HPDE6-E6E7 (cell line): ENCODE measurements at regions not wholly inside any gene's neighbourhood (a gene's known extent, or its start where the extent isn't known, plus 50 kb on each side); places are given as distances from the start of the nearest gene placed in this dataset.

ENCODE experiments used
- DNase-seq: peaks from one replicate; pipeline ENCODE4 v3.0.0; 2011; ENCODE audit warnings: missing footprints; ENCODE audit errors: extremely low spot score

GRCh38 chrX:88526385-88526784 is 220.6 kb upstream of the CPXCR1 start:
- no peak for DNase-seq

DNA sequence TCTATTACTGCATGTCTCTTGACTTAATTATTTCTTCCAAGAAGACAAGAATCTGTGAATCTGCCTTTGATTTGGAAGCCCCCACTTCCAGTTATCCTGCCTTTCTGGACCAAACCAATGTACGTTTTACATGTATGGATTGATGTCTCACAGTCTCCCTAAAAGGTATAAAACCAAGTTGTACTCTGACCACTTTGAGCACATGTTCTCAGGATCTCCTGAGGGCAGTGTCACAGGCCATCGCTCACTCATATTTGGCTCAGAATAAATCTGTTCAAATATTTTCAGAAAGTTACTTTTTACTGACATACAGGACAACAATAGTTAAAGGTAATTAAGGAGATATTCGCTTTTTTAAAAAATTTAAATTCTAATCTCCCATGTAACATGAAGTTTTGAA is 188.6 kb upstream of the CPXCR1 start:
- DNase-seq = no peak

DNA sequence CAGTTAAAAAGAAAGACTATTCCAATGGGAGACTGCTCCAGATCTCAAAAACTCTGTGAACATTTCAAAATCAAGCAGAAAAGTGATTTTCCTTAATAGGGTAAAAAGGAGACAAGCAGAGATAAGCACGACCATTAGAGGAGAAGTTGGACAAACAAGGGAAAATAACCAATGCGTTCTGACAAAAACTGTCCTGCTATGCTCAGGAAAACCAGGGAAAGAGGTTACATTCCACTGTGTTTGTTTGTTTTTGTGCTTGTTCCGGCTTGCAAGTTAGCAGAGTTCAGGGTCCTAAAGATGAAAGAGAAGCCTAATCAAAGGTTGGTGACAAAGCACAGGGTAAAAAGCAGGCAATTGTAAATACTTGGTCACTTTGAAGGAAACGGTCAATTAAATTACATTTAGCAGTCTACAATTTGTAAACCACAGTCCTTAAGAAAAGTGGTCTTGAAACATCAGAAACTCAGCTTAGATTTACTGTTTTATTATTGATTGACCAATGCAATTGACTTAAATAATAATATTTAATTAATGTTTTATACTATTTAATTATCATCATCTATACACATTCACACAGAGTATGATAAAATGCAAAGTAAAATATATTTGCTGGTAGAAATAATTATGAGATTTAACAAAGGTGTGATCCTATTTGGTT is 186.2 kb upstream of the CPXCR1 start:
- DNase-seq = no peak

DNA sequence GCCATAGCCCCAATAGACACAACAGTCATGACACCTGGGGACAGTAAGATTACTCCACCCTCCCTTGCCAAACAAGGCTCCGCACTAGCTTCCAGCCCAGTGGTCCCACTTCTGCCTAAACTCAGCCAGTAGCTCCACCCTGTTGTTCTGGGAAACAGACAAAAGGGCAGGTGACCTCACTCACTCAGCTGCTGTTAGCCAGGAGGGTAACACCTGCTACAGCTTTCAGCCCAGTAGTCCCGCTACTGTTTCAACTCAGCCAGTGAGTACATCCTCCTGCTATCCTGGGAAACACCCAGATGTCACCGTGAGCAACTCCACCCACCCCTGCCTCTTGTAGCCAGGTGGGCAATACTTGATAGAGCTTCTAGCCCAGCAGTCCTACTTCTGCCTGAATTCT is 162.7 kb upstream of the CPXCR1 start:
- no peak for DNase-seq

GRCh38 chrX:88586317-88586716 is 160.7 kb upstream of the CPXCR1 start:
- no peak for DNase-seq

DNA sequence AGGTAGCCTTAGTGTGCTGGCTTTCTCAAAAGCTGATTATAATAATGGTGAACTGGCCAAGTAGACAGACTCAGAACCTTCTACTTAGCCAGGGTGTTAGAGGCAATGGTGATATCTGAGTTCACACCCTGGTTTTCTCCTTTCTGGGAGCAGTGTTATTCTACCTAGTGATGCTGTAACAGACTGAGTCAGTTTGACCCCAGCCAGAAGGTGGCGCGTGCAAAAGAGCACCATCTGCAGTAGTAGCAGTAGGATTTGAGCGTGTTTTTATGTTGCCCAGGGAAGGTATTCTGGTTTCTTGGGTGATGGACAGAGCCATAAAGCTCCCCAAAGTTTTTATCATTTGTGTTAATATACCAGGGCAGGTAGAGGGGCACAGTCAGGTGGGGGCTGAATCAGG is 143.8 kb upstream of the CPXCR1 start:
- no peak for DNase-seq

- no peak for DNase-seq
Observed at GRCh38 chrX:88604433-88605221, 142.4 kb upstream of the CPXCR1 start.

GRCh38 chrX:88605222-88605583 is 141.8 kb upstream of the CPXCR1 start:
- DNase-seq = no peak

DNA sequence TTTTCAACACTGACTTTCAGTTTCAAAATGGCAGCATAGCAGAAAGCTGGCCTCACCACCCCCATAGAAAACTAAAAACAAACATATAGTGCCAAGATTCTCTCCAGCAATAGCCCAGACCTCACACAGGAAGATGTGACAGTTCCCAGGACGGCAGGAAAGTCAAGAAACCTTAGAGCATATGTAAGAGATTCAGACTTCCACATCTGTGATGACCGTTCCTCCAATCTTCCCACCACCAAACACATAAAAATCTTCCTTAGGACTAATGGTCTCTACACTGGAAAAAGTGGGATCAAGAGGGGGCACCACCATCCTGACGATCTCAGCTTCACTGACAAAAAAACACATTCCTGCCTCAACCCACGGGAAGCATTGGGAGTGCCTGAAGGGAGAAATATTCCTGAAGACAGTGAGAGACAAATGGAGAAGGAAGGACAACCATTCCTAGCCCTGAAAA is 134.1 kb upstream of the CPXCR1 start:
- no peak for DNase-seq

DNA sequence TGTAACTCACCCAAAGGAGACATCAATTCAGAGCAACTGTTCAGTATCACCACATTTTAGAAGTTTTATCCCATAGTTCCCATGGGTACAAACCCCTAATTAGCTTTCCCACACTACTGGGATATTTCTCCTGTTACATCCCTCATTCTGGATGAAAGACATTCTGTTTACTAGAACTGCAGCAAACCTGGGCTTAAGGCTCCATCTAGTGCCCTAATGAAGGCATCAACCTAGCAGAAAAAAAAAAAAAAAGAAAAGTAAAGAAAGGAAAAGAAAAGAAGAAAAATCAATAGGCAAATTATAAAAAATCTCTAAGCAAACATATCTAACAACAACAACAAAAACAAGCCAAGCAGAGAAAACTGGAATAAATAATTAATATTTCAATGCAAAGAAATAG is 133.7 kb upstream of the CPXCR1 start:
- DNase-seq = peak; percentile 0

DNA sequence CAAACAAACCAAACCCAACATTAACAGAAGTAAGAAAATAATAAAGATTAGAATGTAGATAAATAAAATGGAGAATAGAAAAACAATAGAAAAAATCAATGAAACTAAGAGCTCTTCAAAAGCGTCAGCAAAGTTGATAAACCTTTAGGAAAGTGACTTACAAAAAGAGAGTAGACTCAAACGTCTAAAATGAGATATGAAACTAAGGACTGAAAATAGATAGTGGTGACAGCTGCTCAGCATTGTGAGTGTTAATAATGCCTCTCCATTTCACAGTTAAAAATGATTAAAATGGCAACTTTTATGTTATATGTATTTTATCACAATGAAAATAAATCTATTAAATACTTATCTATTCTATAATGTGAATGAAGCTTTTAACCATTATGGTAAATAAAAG is 125.7 kb upstream of the CPXCR1 start:
- DNase-seq = no peak

GRCh38 chrX:88655460-88655859 is 91.6 kb upstream of the CPXCR1 start:
- no peak for DNase-seq

GRCh38 chrX:88660836-88661235 is 86.2 kb upstream of the CPXCR1 start:
- no peak for DNase-seq

GRCh38 chrX:88672261-88672660 is 74.8 kb upstream of the CPXCR1 start:
- DNase-seq = no peak
